C4-2B (cell line): ENCODE measurements at regions not wholly inside any gene's neighbourhood (a gene's known extent, or its start where the extent isn't known, plus 50 kb on each side); places are given as distances from the start of the nearest gene placed in this dataset.

Experiments used
- H3K27ac ChIP-seq: fragments of 450-650 bp; 2 replicates; pipeline ENCODE4 v1.5.1; 2017
- CTCF ChIP-seq: fragments of 450-650 bp; conservative IDR thresholded peaks from 2 replicates; pipeline ENCODE4 v1.5.1; 2017; ENCODE audit warnings: mild to moderate bottlenecking
- ZFX ChIP-seq: fragments of 450-650 bp; IDR thresholded peaks from 2 replicates; pipeline ENCODE4 v1.6.1; 2017

GRCh38 chrX:120000490-120001246, 57.1 kb upstream of the NKAP start:
- TF ChIP-seq CTCF (no peak), ZFX (no peak)
- no peak overlapping the region for H3K27ac ChIP-seq

- H3K27ac ChIP-seq = no peak overlapping the region
- no peak for TF ChIP-seq ZFX
- no peak for TF ChIP-seq CTCF
Measured at GRCh38 chrX:119999087-119999634, 55.6 kb upstream of the NKAP start.

- no peak overlapping the region for H3K27ac ChIP-seq
- TF ChIP-seq CTCF = no peak
- TF ChIP-seq ZFX = no peak
Measured at GRCh38 chrX:119997570-119997969, 54.0 kb upstream of the NKAP start.

- H3K27ac ChIP-seq = no peak overlapping the region
- TF ChIP-seq CTCF (no peak), ZFX (no peak)
Measured at GRCh38 chrX:119996600-119997524, 53.3 kb upstream of the NKAP start.

- no peak overlapping the region for H3K27ac ChIP-seq
- TF ChIP-seq CTCF (no peak), ZFX (no peak)
Measured at GRCh38 chrX:119996069-119996468, 52.5 kb upstream of the NKAP start.
